ENCODE measurements at regions not wholly inside any gene's neighbourhood (a gene's known extent, or its start where the extent isn't known, plus 50 kb on each side); places are given as distances from the start of the nearest gene placed in this dataset.

DNA sequence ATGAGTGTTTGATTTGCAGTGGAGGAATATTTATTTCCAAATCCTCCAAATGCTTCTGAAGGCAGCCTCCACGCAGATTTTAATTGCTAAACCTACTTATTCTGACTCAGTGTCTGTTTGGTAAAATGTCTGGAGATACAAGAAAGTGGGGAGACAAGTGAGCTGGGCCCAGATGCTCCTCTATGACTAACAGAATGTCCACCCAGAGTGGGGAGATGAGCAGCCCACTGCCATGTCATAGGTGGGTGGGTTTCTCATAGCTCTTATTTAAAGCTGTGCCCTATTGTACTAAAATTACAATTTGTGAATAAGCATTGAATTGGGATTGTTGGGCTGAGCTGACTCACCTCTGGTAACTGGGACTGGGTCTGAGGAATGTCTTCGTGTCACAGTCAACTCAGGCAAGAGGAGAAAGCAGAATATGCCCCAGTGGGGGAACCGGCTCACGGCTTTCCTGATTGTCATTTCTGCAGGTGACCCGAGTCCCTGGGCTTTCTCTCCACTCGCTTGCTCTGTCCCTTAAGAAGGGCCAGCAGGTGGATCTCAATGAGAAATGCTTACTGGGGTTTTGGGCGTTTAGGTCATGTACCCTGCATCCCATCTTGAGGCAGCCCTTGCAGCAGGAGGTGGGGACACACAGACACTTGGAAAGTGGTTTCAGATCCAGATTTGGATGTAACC, 116.3 kb upstream of the SPRED2 start:
- TF ChIP-seq POLR2AphosphoS5 (IDR thresholded peaks at IDR 0.05; ENCODE audit: low read depth), result no peak
- TF ChIP-seq, protein P1, sequence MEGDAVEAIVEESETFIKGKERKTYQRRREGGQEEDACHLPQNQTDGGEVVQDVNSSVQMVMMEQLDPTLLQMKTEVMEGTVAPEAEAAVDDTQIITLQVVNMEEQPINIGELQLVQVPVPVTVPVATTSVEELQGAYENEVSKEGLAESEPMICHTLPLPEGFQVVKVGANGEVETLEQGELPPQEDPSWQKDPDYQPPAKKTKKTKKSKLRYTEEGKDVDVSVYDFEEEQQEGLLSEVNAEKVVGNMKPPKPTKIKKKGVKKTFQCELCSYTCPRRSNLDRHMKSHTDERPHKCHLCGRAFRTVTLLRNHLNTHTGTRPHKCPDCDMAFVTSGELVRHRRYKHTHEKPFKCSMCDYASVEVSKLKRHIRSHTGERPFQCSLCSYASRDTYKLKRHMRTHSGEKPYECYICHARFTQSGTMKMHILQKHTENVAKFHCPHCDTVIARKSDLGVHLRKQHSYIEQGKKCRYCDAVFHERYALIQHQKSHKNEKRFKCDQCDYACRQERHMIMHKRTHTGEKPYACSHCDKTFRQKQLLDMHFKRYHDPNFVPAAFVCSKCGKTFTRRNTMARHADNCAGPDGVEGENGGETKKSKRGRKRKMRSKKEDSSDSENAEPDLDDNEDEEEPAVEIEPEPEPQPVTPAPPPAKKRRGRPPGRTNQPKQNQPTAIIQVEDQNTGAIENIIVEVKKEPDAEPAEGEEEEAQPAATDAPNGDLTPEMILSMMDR (IDR thresholded peaks at IDR 0.05; ENCODE audit: insufficient read depth, low read length), result no peak

Data from HL-60 (cell line).